ENCODE measurements at regions not wholly inside any gene's neighbourhood (a gene's known extent, or its start where the extent isn't known, plus 50 kb on each side); places are given as distances from the start of the nearest gene placed in this dataset.

DNA sequence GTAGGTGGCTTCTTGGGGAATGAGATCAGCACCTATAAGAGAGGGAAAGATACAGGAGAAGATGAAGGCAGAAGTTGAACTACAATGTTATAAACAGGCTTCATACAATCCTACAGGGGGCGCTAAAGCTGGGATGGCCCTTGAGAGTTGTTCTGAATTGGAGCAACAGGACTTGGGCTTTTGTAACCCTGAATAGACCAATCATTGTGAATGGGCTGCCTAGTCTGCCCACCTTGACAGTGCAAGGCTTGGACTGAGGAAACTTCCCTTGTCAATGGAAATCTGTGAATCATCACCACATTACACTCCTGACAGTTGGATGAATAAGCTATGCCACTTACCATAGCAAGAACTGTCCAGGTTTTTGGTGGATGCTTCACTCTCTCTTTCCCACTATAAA lies 306.1 kb downstream of the KCNC2 start:
- TF ChIP-seq, protein P1, sequence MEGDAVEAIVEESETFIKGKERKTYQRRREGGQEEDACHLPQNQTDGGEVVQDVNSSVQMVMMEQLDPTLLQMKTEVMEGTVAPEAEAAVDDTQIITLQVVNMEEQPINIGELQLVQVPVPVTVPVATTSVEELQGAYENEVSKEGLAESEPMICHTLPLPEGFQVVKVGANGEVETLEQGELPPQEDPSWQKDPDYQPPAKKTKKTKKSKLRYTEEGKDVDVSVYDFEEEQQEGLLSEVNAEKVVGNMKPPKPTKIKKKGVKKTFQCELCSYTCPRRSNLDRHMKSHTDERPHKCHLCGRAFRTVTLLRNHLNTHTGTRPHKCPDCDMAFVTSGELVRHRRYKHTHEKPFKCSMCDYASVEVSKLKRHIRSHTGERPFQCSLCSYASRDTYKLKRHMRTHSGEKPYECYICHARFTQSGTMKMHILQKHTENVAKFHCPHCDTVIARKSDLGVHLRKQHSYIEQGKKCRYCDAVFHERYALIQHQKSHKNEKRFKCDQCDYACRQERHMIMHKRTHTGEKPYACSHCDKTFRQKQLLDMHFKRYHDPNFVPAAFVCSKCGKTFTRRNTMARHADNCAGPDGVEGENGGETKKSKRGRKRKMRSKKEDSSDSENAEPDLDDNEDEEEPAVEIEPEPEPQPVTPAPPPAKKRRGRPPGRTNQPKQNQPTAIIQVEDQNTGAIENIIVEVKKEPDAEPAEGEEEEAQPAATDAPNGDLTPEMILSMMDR (IDR thresholded peaks at IDR 0.05), result no peak
- intact Hi-C loops (cut with DNase I), result no loop called here
- Histone ChIP-seq H3K27me3 (no peaks in the 10 kb centered on the region), H3K4me3 (no peak overlapping the region), H3K27ac (no peak overlapping the region), H3K36me3 (no peaks in the 10 kb centered on the region), H3K9me3 (no peaks in the 10 kb centered on the region), H3K4me1 (no peaks in the 10 kb centered on the region)
- ATAC-seq (no peak), DNase-seq (no peak)

DNA sequence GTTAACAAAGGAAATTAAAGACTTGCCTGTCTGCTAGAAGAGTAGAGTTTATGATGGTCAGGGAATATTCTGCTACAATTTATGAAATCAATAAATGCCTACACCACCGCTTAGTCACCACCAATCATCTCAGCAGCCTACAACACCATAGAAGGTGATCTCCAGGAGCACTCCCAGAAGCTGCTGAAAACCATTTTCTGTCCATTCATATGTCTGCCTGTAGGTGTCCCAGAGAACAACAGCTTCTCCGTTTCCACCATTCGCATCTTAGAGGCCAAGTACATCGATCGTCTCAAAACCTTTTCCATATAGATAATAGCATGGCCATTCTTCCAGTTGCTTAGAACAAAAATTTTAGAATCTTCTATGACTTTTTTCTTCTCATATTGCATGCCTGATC lies 303.4 kb downstream of the KCNC2 start:
- H3K36me3 ChIP-seq, result no peaks in the 10 kb centered on the region
- H3K4me1 ChIP-seq, result no peaks in the 10 kb centered on the region
- H3K27me3 ChIP-seq, result no peaks in the 10 kb centered on the region
- intact Hi-C loops (cut with DNase I), result no loop called here
- TF ChIP-seq, protein P1 (IDR thresholded peaks at IDR 0.05), result no peak
- no peak overlapping the region for H3K4me3 ChIP-seq
- DNase-seq, result no peak
- H3K27ac ChIP-seq, result no peak overlapping the region
- H3K9me3 ChIP-seq, result no peaks in the 10 kb centered on the region
- ATAC-seq, result no peak

DNA sequence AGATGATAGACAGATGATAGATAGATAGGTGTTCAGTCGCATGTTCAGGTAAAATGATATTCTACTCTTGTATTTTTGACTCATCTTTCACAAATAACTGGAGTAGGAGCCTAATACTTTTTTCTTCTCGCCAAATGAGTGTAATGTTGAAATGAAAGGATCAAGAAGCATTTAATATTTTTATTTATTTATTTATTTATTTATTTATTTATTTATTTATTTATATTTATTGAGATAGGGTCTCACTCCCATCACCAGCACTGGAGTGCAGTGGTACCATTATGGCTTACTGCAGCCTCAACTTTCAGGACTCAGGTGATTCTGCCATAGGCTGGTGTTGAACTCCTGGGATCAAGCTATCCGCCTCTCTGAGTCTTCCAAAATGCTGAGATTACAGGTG lies 298.8 kb downstream of the KCNC2 start:
- Histone ChIP-seq H3K9me3 (no peaks in the 10 kb centered on the region), H3K27ac (no peak overlapping the region), H3K4me1 (no peaks in the 10 kb centered on the region), H3K4me3 (no peak overlapping the region), H3K36me3 (no peaks in the 10 kb centered on the region), H3K27me3 (no peaks in the 10 kb centered on the region)
- DNase-seq, result no peak
- TF ChIP-seq, protein P1 (IDR thresholded peaks at IDR 0.05), result no peak
- ATAC-seq, result no peak
- intact Hi-C loops (cut with DNase I), result no loop called here

DNA sequence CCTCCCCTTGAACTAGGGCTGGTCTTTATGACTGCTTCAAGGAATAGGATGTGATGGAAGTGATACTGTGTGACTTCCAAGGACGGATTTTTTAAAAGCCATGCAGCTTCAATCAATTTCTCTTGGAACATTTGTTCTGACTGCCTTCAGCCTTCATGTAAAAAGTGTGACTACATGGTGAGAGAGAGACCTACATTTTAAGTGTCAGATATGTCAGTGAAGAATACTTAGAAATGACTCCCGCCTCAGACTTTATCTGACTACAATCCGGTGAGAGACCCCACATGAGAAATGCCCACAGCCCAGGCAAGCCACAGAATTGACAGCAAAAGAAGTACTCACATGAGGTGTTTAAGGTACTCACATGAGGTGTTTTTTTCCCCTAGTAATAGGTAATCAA lies 295.3 kb downstream of the KCNC2 start:
- Histone ChIP-seq H3K27ac (no peak overlapping the region), H3K36me3 (no peaks in the 10 kb centered on the region), H3K4me3 (no peak overlapping the region), H3K27me3 (no peaks in the 10 kb centered on the region), H3K9me3 (no peaks in the 10 kb centered on the region), H3K4me1 (no peaks in the 10 kb centered on the region)
- ATAC-seq (no peak), DNase-seq (no peak)
- intact Hi-C loops (cut with DNase I), result no loop called here
- TF ChIP-seq, protein P1 (IDR thresholded peaks at IDR 0.05), result no peak

DNA sequence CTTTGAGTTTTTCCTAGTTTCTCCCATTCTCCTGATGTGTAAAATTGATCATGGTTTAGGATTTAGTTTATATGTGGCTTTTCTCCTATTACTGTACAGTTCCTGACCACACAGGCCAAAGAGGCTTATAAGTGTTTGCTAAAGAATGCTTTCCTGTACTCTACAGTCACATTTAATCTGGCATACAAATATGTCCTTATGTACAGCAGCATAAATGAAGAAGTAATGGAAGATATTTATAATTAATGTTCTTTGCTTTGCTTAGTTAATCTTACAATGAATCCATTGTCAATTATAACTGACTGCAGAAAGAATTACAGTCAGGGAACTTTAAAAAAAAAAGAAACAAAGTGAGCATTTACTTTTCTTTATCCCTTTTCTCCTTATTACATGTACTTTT lies 293.9 kb downstream of the KCNC2 start:
- ATAC-seq, result peak; percentile 84
- no peak overlapping the region for H3K4me3 ChIP-seq
- no peak overlapping the region for H3K27ac ChIP-seq
- no peak for DNase-seq
- H3K36me3 ChIP-seq, result no peaks in the 10 kb centered on the region
- TF ChIP-seq, protein P1 (IDR thresholded peaks at IDR 0.05), result no peak
- no peaks in the 10 kb centered on the region for H3K9me3 ChIP-seq
- H3K4me1 ChIP-seq, result no peaks in the 10 kb centered on the region
- intact Hi-C loops (cut with DNase I), result no loop called here
- no peaks in the 10 kb centered on the region for H3K27me3 ChIP-seq

Data from left lung (tissue), 4 donors.